IgD-negative memory B cell (primary cell): ENCODE measurements at regions not wholly inside any gene's neighbourhood (a gene's known extent, or its start where the extent isn't known, plus 50 kb on each side); places are given as distances from the start of the nearest gene placed in this dataset.

Experiments used
- H3K27ac Mint-ChIP-seq, 3 donors: one replicate each; pipeline ENCODE4 v1.8.0; 2020 to 2022; ENCODE audit warnings: mild to moderate bottlenecking in 3 of 3, mixed read lengths in 3 of 3, moderate library complexity in 1 of 3
- H3K27me3 Mint-ChIP-seq: one replicate; pipeline ENCODE4 v1.8.0; 2021; ENCODE audit warnings: mixed read lengths
- H3K36me3 Mint-ChIP-seq: one replicate; pipeline ENCODE4 v1.8.0; 2020; ENCODE audit warnings: mild to moderate bottlenecking, mixed read lengths
- H3K4me1 Mint-ChIP-seq, 3 donors: one replicate each; pipeline ENCODE4 v1.8.0; 2020 to 2022; ENCODE audit warnings: mixed read lengths in 3 of 3, mild to moderate bottlenecking in 1 of 3
- H3K4me3 Mint-ChIP-seq, 4 donors: one replicate each; pipeline ENCODE4 v1.8.0; 2020 to 2022; ENCODE audit warnings: mild to moderate bottlenecking in 4 of 4, mixed read lengths in 4 of 4, moderate library complexity in 3 of 4
- H3K9me3 Mint-ChIP-seq, 3 donors: one replicate each; pipeline ENCODE4 v1.8.0; 2020 to 2021; ENCODE audit warnings: mixed read lengths in 3 of 3, mild to moderate bottlenecking in 1 of 3

DNA sequence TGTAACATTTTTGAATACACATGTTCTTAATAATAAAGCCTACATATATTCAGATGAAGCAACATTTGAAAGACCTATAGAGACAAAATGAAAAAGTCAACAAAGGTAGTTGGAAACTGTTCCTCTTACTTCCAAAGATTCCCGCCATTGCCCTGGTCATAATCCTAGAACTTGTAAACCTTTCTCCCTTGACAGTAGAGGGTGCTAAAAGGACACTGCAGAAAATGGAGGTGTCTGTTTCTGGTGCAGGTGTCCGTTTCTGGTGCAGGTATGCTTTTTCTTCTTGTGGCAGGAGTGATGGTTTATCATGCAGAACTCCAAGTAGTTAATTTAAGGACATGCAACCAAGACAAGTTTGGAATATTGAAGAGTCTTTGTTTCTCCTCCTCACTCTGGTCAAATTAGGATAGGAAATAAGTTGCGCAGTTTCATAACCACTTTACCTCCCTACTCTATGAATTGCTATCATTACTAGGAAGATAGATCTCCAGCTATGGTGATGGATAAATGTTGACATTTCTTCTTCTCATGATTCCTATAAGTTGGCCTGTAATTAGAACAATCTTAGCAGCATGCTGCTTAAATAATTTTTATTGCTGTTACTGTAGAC is 56.0 kb upstream of the FAM174A start:
- Mint-ChIP-seq H3K27me3 (no peaks in the 10 kb centered on the region), H3K4me1 (peaks cover 0 to 2% (median 0%) of the 10 kb centered on the region in 3 donors), H3K27ac (no peak overlapping the region), H3K4me3 (no peak overlapping the region), H3K9me3 (no peaks in the 10 kb centered on the region), H3K36me3 (no peaks in the 10 kb centered on the region)

DNA sequence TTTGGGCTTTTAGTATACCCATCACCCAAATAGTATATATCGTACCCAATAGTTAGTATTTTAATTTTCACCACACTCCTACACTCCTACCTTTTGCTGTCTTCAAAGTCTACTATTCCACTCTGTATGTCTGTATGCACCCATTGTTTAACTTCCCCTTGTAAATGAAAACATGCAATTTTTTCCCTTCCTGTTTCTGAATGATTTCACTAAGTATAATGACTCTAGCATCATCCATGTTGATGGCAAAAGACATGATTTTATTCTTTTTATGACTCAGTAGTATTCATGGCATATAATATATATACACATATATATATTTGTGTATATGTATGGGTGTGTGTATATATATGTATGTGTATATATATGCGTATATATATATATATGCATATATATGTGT is 63.1 kb upstream of the FAM174A start:
- Mint-ChIP-seq H3K4me1 (peaks cover 0 to 2% (median 0%) of the 10 kb centered on the region in 3 donors), H3K36me3 (no peaks in the 10 kb centered on the region), H3K27me3 (no peaks in the 10 kb centered on the region), H3K9me3 (peaks cover 0 to 1% (median 0%) of the 10 kb centered on the region in 3 donors), H3K27ac (no peak overlapping the region), H3K4me3 (no peak overlapping the region)

DNA sequence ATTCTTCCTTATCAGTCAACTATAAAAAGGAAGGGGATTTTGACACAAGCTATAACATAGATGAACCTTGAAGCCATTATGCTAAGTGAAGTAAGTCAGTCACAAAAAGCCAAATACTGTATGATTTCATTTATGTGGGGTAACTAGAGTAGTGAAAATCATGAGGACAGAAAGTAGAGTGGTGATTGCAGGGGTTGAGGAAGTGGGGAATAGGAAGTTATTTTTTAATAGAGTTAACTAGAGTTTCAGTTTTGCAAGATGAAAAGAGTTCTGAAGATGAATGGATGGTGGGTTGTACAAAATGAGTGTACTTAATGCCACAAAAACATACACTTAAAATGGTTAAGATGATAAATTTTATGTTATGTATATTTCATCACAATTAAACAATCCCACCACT is 65.4 kb upstream of the FAM174A start:
- H3K36me3 Mint-ChIP-seq, result no peaks in the 10 kb centered on the region
- no peak overlapping the region for H3K27ac Mint-ChIP-seq
- no peak overlapping the region for H3K4me3 Mint-ChIP-seq
- peaks cover 0 to 1% (median 0%) of the 10 kb centered on the region in 3 donors for H3K9me3 Mint-ChIP-seq
- peaks cover 0 to 2% (median 0%) of the 10 kb centered on the region in 3 donors for H3K4me1 Mint-ChIP-seq
- H3K27me3 Mint-ChIP-seq, result no peaks in the 10 kb centered on the region

DNA sequence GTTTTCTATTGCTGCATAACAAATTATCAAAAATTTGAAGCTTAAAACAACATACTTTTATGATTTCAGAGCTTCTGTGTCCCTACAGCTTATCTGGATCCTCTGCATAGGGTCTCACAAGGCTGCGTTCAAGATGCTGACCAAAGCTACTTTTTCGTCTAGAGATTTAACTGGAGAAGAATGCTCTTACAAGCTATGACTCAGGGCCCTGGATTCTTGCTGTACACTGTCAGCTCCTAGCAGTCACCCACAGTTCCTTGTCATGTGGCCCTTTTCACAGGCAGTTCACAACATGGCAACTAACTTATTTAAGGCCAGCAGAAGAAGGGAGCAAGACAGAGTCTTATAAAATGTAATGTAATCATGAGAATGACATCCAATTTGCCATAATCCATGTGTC is 70.8 kb upstream of the FAM174A start:
- Mint-ChIP-seq H3K4me3 (peak overlapping the region in 1 of 4 donors; percentile 47), H3K9me3 (peaks cover 0 to 3% (median 0%) of the 10 kb centered on the region in 3 donors), H3K27ac (no peak overlapping the region), H3K27me3 (no peaks in the 10 kb centered on the region), H3K36me3 (no peaks in the 10 kb centered on the region), H3K4me1 (no peaks in the 10 kb centered on the region)

DNA sequence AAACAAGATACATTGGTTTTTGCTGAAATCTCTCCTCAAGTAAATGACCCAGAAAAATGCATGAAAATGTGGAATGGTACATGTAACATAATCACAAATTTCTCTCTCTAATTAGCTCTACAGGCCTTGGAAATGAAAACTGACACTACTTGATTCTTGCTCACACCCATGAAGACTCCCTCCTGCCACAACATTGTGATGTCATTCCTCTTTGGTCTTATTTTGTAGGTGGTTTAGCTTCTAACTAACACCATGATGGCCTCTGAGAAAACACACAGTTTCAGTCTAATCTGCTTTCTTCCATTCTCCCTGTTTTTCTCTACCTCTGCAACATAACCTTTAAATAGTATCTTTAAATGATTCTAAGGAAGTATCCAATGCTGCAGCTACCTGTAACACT is 78.6 kb upstream of the FAM174A start:
- peaks cover 0 to 8% (median 0%) of the 10 kb centered on the region in 3 donors for H3K9me3 Mint-ChIP-seq
- no peaks in the 10 kb centered on the region for H3K4me1 Mint-ChIP-seq
- no peaks in the 10 kb centered on the region for H3K36me3 Mint-ChIP-seq
- no peaks in the 10 kb centered on the region for H3K27me3 Mint-ChIP-seq
- no peak overlapping the region for H3K27ac Mint-ChIP-seq
- H3K4me3 Mint-ChIP-seq, result no peak overlapping the region

DNA sequence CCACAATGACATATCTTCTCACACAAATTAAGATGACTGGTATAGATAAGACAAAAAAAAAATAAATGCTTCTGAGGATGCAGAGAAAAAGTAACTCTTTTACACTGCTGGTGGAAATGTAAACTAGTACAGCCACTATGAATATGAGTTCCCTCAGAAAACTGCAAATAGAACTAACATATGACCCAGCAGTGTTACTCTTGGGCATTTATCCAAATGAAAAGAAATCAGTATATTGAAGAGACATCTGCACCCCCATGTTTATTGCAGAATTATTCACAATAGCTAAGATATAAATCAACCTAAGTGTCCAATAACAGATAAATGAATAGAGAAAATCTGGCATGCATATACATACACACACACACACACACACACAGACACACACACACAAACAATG is 83.0 kb upstream of the FAM174A start:
- no peak overlapping the region for H3K4me3 Mint-ChIP-seq

DNA sequence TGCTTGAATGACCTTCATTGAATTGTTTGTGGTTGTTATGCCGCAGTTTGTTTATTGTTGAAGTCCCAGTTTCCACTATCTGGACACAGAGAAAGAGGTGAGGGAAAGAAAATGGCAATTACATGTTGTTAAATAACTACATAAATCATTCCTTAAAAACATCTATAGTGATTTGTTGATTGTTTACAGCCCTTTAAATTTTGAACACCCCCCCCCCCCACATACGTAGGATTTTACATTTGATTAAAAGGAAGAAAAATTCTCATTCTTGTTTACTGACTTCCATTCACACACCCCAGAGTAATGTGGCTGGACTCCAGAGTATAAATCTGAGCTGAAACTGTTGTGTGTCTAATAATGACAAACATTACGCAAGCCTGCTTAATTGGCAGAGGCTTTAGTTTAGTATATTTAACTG is 87.1 kb upstream of the FAM174A start:
- H3K36me3 Mint-ChIP-seq, result no peaks in the 10 kb centered on the region
- H3K4me3 Mint-ChIP-seq, result no peak overlapping the region
- H3K27me3 Mint-ChIP-seq, result peaks cover 4% of the 10 kb centered on the region
- H3K27ac Mint-ChIP-seq, result no peak overlapping the region
- H3K4me1 Mint-ChIP-seq, result no peaks in the 10 kb centered on the region
- H3K9me3 Mint-ChIP-seq, result no peaks in the 10 kb centered on the region

More for the DNA sequence above, 83.0 kb upstream of the FAM174A start:
- Mint-ChIP-seq H3K9me3 (no peaks in the 10 kb centered on the region), H3K27ac (no peak overlapping the region), H3K36me3 (no peaks in the 10 kb centered on the region), H3K4me1 (no peaks in the 10 kb centered on the region), H3K27me3 (peaks cover 4% of the 10 kb centered on the region)

DNA sequence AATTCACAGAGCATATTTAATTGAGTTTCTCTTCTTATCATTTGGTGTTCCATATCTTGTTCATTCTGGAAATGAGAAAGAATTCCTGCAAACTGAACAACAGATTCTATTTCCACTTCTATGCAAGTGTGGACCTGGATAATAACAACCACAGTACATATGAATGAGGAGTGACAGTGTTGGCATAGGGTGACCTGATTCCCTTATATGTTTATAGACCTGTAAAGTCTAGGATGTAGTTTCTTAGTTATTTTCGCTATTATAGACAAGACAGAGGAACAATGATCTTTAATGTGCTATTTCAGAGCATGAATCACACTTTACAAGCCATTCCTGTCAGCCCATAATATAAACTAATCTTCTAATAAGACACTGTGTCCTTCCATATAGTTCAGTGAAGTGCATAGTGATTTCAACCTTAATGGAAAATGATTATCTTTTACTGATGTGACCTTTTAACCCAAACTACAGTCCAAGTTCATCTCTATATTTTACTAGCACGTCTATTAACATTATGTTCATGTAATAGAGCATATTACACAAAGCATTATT is 88.2 kb upstream of the FAM174A start:
- no peaks in the 10 kb centered on the region for H3K4me1 Mint-ChIP-seq
- no peak overlapping the region for H3K4me3 Mint-ChIP-seq
- no peak overlapping the region for H3K27ac Mint-ChIP-seq
- H3K9me3 Mint-ChIP-seq, result no peaks in the 10 kb centered on the region
- H3K36me3 Mint-ChIP-seq, result peaks cover 1% of the 10 kb centered on the region
- H3K27me3 Mint-ChIP-seq, result peaks cover 4% of the 10 kb centered on the region

DNA sequence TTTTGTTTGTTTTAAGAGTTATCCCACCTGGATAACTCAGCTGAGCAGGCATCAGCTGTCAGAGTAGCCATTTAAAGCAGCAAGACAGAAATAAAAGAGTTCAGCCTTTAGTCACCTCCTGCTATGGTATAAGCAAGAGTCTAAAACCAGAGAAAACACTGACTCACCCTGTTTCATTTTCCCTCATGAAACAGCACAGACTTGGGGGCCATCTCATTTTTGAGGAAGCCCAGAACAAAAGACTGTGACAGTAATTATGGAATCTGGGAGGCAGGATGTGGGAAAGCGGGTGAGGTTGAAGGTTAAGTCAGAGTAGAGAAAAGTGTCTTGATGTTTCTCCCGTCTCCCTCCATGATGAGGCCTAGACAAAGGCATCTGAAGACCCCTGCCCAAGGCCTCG is 90.2 kb upstream of the FAM174A start:
- no peaks in the 10 kb centered on the region for H3K4me1 Mint-ChIP-seq
- peaks cover 1% of the 10 kb centered on the region for H3K36me3 Mint-ChIP-seq
- no peak overlapping the region for H3K27ac Mint-ChIP-seq
- H3K9me3 Mint-ChIP-seq, result no peaks in the 10 kb centered on the region
- H3K4me3 Mint-ChIP-seq, result no peak overlapping the region
- H3K27me3 Mint-ChIP-seq, result no peaks in the 10 kb centered on the region

DNA sequence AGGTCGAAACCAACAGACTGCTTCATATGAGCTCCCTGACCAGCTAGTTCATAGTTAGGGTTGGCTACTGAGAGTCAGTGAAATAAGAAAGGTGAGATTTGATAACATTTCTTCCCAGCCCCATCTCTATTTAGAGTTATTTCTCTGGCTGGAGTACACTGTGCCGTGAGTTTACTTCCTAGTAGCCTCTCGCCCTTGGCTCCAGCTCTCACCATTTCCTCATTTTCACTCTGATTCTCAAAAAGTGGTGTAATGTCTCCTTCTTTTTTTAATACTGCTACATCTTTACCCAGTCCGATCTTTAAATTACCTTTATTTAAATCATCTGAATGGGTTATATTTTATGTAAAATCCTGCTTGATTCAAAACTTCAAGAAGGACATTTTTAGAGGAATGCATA is 100.4 kb upstream of the FAM174A start:
- Mint-ChIP-seq H3K4me1 (no peaks in the 10 kb centered on the region), H3K27ac (no peak overlapping the region), H3K27me3 (no peaks in the 10 kb centered on the region), H3K9me3 (no peaks in the 10 kb centered on the region), H3K4me3 (no peak overlapping the region), H3K36me3 (no peaks in the 10 kb centered on the region)

DNA sequence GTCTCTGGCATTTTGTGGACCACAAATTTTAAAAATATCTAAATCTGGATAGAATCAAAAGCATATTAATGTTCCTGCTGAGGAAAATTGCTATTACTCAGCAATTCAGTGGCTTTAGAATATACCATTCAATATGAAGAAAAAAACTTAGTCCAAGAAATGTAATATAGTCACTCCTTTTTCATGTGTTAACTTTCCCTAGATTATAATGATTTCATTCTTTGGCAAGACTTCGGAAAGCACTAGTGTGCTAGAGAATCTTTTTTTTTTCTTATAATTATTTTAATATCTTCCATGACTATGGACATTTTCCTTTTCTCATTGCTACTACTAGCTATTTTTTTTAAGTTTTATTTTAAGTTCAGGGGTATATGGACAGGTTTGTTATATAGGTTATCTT is 102.4 kb upstream of the FAM174A start:
- Mint-ChIP-seq H3K27me3 (no peaks in the 10 kb centered on the region), H3K4me3 (no peak overlapping the region), H3K36me3 (no peaks in the 10 kb centered on the region), H3K4me1 (no peaks in the 10 kb centered on the region), H3K27ac (no peak overlapping the region), H3K9me3 (no peaks in the 10 kb centered on the region)

DNA sequence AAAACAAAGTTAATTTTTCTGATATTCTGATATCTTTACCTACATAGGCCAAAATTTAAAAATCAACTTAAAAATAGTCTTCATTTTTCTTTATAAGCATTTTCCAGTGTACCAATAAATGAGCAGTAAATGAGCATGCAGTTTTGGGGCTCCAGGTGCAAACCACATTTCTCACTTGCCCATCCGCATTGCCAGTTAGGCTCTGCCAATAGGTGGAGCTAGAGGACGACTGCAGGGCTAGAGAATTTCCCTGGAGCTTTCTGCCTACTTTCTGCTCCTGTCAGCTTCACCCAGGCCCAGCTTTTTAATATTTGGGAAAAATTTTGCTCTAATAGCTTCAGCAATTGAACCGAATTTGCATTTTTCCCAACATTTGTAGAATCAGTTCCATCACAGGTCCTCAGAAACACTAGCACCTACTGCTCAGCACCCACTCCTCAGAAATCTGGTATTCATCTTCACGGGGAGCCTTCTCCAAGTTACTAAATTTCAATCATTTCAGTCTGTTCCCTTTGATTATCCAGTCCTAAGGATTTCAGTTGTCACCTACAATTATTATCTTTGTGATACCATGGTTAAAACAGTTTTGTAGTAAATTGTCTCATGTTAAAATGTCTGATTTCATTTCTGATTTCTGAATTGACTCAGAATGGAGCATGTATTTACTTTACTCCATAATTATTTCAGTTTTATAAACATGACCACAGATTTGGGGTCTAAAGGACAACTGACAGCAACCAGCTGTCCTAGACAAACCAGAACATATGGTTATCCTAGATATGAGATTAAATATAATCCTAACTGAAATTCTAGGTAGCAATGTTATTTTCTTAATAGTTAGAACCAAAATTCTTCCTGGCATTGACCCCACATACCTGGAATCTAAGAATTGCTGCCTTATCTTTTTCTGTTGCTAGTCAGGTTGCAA is 104.6 kb upstream of the FAM174A start:
- no peak overlapping the region for H3K4me3 Mint-ChIP-seq
- H3K27ac Mint-ChIP-seq, result no peak overlapping the region
- no peaks in the 10 kb centered on the region for H3K36me3 Mint-ChIP-seq

DNA sequence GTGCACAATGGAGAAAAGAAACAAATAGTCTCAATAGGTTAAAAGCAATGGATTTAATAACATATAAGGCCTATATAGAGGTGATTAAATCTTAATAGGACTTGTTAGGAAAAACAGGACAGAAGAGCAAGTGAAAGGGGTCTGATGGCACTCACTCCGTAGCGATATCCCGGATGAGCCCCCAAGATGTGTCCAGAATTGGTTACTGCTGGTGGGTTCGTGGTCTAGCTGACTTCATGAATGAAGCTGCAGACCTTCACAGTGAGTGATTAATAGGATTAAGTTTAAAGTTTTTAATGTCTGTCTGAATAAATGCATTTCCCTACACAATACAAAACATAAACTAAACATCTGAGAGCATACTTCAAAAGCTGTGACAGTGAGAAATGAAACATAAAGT is 110.4 kb upstream of the FAM174A start:
- H3K9me3 Mint-ChIP-seq, result peaks cover 6 to 11% (median 9%) of the 10 kb centered on the region in 3 donors
- no peak overlapping the region for H3K27ac Mint-ChIP-seq
- no peaks in the 10 kb centered on the region for H3K36me3 Mint-ChIP-seq
- H3K4me1 Mint-ChIP-seq, result no peaks in the 10 kb centered on the region
- H3K27me3 Mint-ChIP-seq, result no peaks in the 10 kb centered on the region
- no peak overlapping the region for H3K4me3 Mint-ChIP-seq

More for the DNA sequence above, 104.6 kb upstream of the FAM174A start:
- Mint-ChIP-seq H3K27me3 (no peaks in the 10 kb centered on the region), H3K9me3 (peaks cover 0 to under 1% (median 0%) of the 10 kb centered on the region in 3 donors), H3K4me1 (no peaks in the 10 kb centered on the region)

DNA sequence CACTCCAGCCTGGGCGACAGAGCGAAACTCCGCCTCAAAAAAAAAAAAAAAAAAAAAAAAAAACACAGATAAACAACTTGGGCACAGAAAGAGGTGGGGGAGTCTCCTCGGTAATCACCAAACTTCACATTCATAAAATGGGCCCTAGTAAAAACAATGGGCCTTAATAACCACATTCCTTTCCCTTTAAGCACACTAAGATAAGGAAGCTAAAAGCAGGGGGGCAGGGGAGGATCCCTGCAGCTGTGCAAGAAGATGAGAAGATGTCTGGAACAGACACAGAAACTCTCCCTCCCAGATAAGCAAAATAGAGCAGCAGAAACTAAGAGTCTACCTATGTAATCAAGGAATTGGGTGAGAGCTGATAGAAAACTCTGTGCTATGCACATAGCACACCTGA is 111.2 kb upstream of the FAM174A start:
- Mint-ChIP-seq H3K4me1 (no peaks in the 10 kb centered on the region), H3K36me3 (no peaks in the 10 kb centered on the region), H3K9me3 (peaks cover 6 to 11% (median 9%) of the 10 kb centered on the region in 3 donors), H3K4me3 (no peak overlapping the region), H3K27ac (no peak overlapping the region), H3K27me3 (no peaks in the 10 kb centered on the region)

DNA sequence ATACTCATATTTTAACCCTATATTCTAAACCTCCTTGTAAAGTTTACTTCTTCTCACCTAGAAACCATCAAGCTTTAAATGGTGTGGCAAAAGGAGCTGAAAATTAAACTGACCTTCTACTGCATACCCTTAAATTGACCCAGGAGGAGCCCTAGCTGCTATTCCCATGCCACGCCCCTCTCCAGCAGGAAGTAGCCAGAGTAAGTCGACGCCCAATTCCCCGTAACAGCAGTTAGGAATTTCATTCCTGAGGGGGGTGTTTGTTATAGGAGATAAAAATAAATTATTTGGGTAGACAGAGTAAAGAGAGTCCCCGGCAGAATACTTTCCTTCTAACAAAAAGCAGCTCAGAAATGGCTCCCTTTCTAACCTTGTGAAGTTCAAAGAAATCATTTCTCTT is 111.8 kb upstream of the FAM174A start:
- no peaks in the 10 kb centered on the region for H3K36me3 Mint-ChIP-seq
- no peaks in the 10 kb centered on the region for H3K27me3 Mint-ChIP-seq
- no peaks in the 10 kb centered on the region for H3K4me1 Mint-ChIP-seq
- H3K9me3 Mint-ChIP-seq, result peaks cover 6 to 11% (median 9%) of the 10 kb centered on the region in 3 donors
- H3K4me3 Mint-ChIP-seq, result no peak overlapping the region
- H3K27ac Mint-ChIP-seq, result no peak overlapping the region
